ENCODE measurements at regions not wholly inside any gene's neighbourhood (a gene's known extent, or its start where the extent isn't known, plus 50 kb on each side); places are given as distances from the start of the nearest gene placed in this dataset.

- H3K4me3 ChIP-seq, result no peak overlapping the region
- TF ChIP-seq BCL6 (CRISPR knock-in tag; IDR thresholded peaks at IDR 0.05) (no peak), NFYB (IDR thresholded peaks at IDR 0.05; ENCODE audit: extremely low read depth, insufficient read length) (no peak), POLR3G (IDR thresholded peaks at IDR 0.05; ENCODE audit: extremely low read depth, insufficient read length, insufficient replicate concordance) (no peak), ZNF589 (CRISPR knock-in tag; IDR thresholded peaks at IDR 0.05; ENCODE audit: low read depth) (no peak), ZNF707 (CRISPR knock-in tag; conservative IDR thresholded peaks at IDR 0.05) (no peak), RERE (CRISPR knock-in tag; IDR thresholded peaks at IDR 0.05; ENCODE audit: borderline replicate concordance) (no peak), SP1 (CRISPR knock-in tag; IDR thresholded peaks at IDR 0.05) (no peak), RBM22 (IDR thresholded peaks at IDR 0.05; ENCODE audit: low read depth, low read length, poor library complexity, severe bottlenecking) (no peak), HDAC8 (tag; IDR thresholded peaks at IDR 0.05) (no peak), ZNF699 (CRISPR knock-in tag; IDR thresholded peaks at IDR 0.05; ENCODE audit: insufficient replicate concordance) (no peak), BHLHE40 (IDR thresholded peaks at IDR 0.05; ENCODE audit: low read length) (no peak), KAT7 (CRISPR knock-in tag; IDR thresholded peaks at IDR 0.05; ENCODE audit: borderline replicate concordance) (no peak), TEAD1 (CRISPR knock-in tag; IDR thresholded peaks at IDR 0.05) (no peak), HMG20B (CRISPR knock-in tag; IDR thresholded peaks at IDR 0.05) (no peak), NR4A1 (CRISPR knock-in tag; IDR thresholded peaks at IDR 0.05) (no peak), NR4A1 (tag; IDR thresholded peaks at IDR 0.05) (no peak), PURB (CRISPR knock-in tag; IDR thresholded peaks at IDR 0.05; ENCODE audit: low read depth) (no peak)
- H3K9ac ChIP-seq (ENCODE audit: insufficient read depth in 1 of 2, low read depth in 2 of 2, low read length in 2 of 2), result no peak overlapping the region
- H3K27ac ChIP-seq (ENCODE audit: extremely low read depth, low read depth, low read length), result no peak overlapping the region
- H3K36me3 ChIP-seq (ENCODE audit: control insufficient read depth, insufficient read depth, low read length), result no peaks in the 10 kb centered on the region
- intact Hi-C loops (cut with micrococcal nuclease), result no loop called here
- FAIRE-seq (no peak), ATAC-seq (no peak), DNase-seq (ENCODE audit: extremely low read depth in 1 of 4, low spot score in 3 of 4) (no peak)
- no peaks in the 10 kb centered on the region for H3K4me1 ChIP-seq (replicated peaks in 1 of 2; ENCODE audit: control insufficient read depth in 2 of 2, insufficient read depth in 2 of 2, low read length in 2 of 2)
- CTCF ChIA-PET (ENCODE audit: low intra/inter-chr PET ratio), result no interaction called here
- in situ Hi-C loops (cut with MboI), result no loop called here
- H2AFZ ChIP-seq (ENCODE audit: low read depth, low read length), result no peak overlapping the region
- no peaks in the 10 kb centered on the region for H3K27me3 ChIP-seq (ENCODE audit: control insufficient read depth in 2 of 2, insufficient read depth in 2 of 2, low read length in 2 of 2)
- H3K4me2 ChIP-seq (ENCODE audit: insufficient read depth, low read length), result no peak overlapping the region
- no TSS peak for BruUV-seq (replicated peaks)
- no peaks in the 10 kb centered on the region for H3K9me3 ChIP-seq (replicated peaks; ENCODE audit: control insufficient read depth, insufficient read depth, low read depth, low read length)
- no peaks in the 10 kb centered on the region for H3K9me1 ChIP-seq (ENCODE audit: control insufficient read depth, insufficient read depth, low read length)
- H4K20me1 ChIP-seq (replicated peaks; ENCODE audit: control insufficient read depth, insufficient read depth, low read length), result no peaks in the 10 kb centered on the region
- no peaks in the 10 kb centered on the region for H3K79me2 ChIP-seq (ENCODE audit: control insufficient read depth, insufficient read depth, low read length)
- POLR2A ChIA-PET, result no interaction called here
- 0% methylated on average over 2 of the region's 2 CpGs for WGBS (ENCODE audit: insufficient coverage, low coverage, missing lambda C conversion rate)
These were observed 293.4 kb upstream of the SPTLC3 start for GRCh38 chr20:12715371-12715770.
